ENCODE measurements at regions not wholly inside any gene's neighbourhood (a gene's known extent, or its start where the extent isn't known, plus 50 kb on each side); places are given as distances from the start of the nearest gene placed in this dataset.

GRCh38 chr7:94100723-94101345 is 96.7 kb upstream of the BET1 start:
- no peak overlapping the region for H3K27ac Mint-ChIP-seq
- TF ChIP-seq CTCF (IDR thresholded peaks at IDR 0.05) = no peak
- no peak overlapping the region for H3K4me3 Mint-ChIP-seq
- peaks cover 9% of the 10 kb centered on the region for H3K9me3 Mint-ChIP-seq
- H3K4me1 Mint-ChIP-seq (ENCODE audit: low read depth) = peaks cover 3% of the 10 kb centered on the region
- peaks cover 5% of the 10 kb centered on the region; the same call in 1 of the 2 replicates for H3K27me3 Mint-ChIP-seq (ENCODE audit: insufficient read depth)
- peaks cover 8% of the 10 kb centered on the region for H3K36me3 Mint-ChIP-seq (ENCODE audit: low read depth)
- DNase-seq = no peak

GRCh38 chr7:94104301-94104700 is 100.1 kb upstream of the BET1 start:
- Mint-ChIP-seq H3K36me3 (ENCODE audit: low read depth) (peaks cover 8% of the 10 kb centered on the region), H3K4me1 (ENCODE audit: low read depth) (no peaks in the 10 kb centered on the region)
- no peak for DNase-seq

GRCh38 chr7:94109556-94109955 is 105.4 kb upstream of the BET1 start:
- no peak overlapping the region for H3K27ac Mint-ChIP-seq
- no peaks in the 10 kb centered on the region for H3K9me3 Mint-ChIP-seq
- no peak for DNase-seq
- no peak for TF ChIP-seq CTCF (IDR thresholded peaks at IDR 0.05)
- H3K4me3 Mint-ChIP-seq = no peak overlapping the region
- H3K4me1 Mint-ChIP-seq (ENCODE audit: low read depth) = no peaks in the 10 kb centered on the region; the same call in 1 of the 2 replicates
- H3K27me3 Mint-ChIP-seq (ENCODE audit: insufficient read depth) = no peaks in the 10 kb centered on the region; the same call in none of the 2 replicates
- H3K36me3 Mint-ChIP-seq (ENCODE audit: low read depth) = no peaks in the 10 kb centered on the region

More at GRCh38 chr7:94104301-94104700, 100.1 kb upstream of the BET1 start:
- no peaks in the 10 kb centered on the region for H3K27me3 Mint-ChIP-seq (ENCODE audit: insufficient read depth)
- H3K27ac Mint-ChIP-seq = no peak overlapping the region
- H3K4me3 Mint-ChIP-seq = no peak overlapping the region
- no peak for TF ChIP-seq CTCF (IDR thresholded peaks at IDR 0.05)
- H3K9me3 Mint-ChIP-seq = peaks cover 9% of the 10 kb centered on the region

GRCh38 chr7:94111009-94111408 is 106.9 kb upstream of the BET1 start:
- no peaks in the 10 kb centered on the region for H3K9me3 Mint-ChIP-seq
- H3K27me3 Mint-ChIP-seq (ENCODE audit: insufficient read depth) = no peaks in the 10 kb centered on the region; the same call in none of the 2 replicates
- H3K36me3 Mint-ChIP-seq (ENCODE audit: low read depth) = no peaks in the 10 kb centered on the region
- no peak overlapping the region for H3K27ac Mint-ChIP-seq
- DNase-seq = no peak
- peaks cover 8% of the 10 kb centered on the region for H3K4me1 Mint-ChIP-seq (ENCODE audit: low read depth)
- H3K4me3 Mint-ChIP-seq = no peak overlapping the region
- TF ChIP-seq CTCF (IDR thresholded peaks at IDR 0.05) = no peak

GRCh38 chr7:94115316-94115715 is 111.2 kb upstream of the BET1 start:
- Mint-ChIP-seq H3K4me1 (ENCODE audit: low read depth) (peaks cover 8% of the 10 kb centered on the region), H3K4me3 (no peak overlapping the region), H3K9me3 (no peaks in the 10 kb centered on the region), H3K36me3 (ENCODE audit: low read depth) (no peaks in the 10 kb centered on the region), H3K27me3 (ENCODE audit: insufficient read depth) (no peaks in the 10 kb centered on the region; the same call in none of the 2 replicates), H3K27ac (no peak overlapping the region)
- TF ChIP-seq CTCF (IDR thresholded peaks at IDR 0.05) = no peak
- no peak for DNase-seq
